Endometrium (tissue), 2 donors: ENCODE measurements at regions not wholly inside any gene's neighbourhood (a gene's known extent, or its start where the extent isn't known, plus 50 kb on each side); places are given as distances from the start of the nearest gene placed in this dataset.

Experiments
- FAIRE-seq: peaks from 2 replicates; lab custom pipeline; 2012; peaks lifted over from hg19 to GRCh38; lab: Jason Lieb, UNC
- donor health status: control.
- donor health status: control.

DNA sequence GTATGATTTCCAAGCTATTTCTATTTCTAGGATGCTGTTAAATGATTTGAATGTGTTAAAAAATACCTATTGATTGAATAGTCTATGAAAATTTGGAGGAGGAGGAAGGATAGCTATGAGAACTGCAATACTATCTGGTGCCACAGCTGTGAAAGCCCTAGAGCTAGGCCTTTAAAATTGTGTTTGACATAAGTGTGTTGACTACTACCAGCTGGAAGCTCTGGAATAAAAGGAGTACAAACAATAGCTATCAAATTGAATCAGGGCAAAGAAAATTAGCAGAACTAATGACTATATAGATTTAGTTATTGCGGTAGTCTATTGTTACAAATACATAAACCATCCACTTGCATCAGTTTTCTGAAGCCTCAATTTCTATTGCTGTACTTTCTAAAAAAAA is 124.8 kb upstream of the CNTN5 start:
- no peak for FAIRE-seq

DNA sequence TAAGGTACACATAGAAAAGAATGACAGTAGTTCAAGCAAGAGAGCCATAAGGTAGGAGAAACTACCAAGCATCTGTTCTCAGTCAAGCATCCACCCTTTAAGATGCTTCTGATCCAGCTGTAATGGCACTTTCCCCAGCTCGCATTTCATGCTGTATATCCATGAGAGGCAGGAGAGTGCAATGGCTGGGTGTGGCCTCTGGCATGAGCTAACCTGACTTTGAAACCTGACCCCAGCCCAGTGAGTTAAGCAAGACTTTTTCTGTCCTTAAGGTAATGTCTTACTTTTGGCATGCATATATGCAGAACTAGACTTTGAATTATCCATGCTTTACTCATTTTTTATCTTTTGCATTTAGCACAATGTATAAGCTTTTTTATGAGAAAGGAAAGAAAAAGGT is 79.8 kb upstream of the CNTN5 start:
- FAIRE-seq = no peak

DNA sequence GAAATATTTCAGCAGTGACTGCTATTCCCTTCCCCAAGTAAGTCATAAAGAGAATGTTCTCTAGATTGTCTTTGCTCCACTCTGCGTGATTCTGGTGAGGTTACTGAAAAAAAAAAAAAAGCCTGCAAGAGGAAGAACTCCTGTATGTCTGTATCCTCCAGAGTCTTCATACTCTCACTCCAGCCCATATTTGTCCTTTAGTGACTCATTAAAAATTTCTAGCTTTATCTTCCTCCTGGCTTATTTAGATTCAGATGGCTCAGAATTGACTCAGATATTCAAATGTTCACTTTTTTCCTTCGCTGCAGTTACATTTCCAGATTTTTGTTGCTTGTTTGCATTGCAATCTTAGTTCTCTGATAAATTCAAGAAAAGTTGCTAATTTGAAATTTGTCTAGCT is 76.3 kb upstream of the CNTN5 start:
- no peak for FAIRE-seq

DNA sequence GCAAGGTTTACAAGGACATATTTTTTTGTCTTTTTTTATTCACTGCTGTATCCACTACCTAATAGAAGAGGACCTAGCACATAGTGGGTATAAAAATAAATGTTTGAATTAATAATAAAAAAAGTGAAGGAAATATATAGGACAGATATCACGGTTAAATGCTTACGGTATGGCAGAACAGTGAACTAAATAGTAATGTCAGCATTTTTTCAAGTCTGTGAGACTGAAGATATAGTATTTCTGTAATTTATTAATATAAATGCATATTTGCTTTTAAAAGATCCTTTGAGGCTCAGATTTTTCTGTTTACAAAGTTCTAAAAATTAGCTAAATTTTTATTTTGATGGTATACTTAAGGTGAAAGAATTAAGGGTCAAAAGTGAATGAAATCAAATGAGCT is 68.6 kb upstream of the CNTN5 start:
- FAIRE-seq = no peak

DNA sequence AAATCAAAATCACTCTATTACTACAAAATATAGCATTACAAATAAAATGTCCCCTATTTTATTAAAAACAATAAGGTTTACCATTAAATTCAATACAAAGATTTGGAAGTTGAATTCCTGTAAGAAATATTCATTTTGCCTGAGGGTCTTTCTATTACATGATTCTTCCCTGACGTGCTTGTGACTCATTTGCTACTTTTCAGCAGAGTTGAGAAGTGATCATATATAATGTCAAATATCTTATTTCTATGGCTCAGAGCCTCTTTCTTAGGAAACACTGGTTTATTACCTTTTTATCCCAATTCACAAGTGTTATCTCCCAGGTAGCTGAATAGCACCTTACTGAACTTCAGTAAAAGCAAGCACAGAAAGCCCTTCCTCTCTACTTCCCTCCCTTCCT is 65.2 kb upstream of the CNTN5 start:
- no peak for FAIRE-seq

DNA sequence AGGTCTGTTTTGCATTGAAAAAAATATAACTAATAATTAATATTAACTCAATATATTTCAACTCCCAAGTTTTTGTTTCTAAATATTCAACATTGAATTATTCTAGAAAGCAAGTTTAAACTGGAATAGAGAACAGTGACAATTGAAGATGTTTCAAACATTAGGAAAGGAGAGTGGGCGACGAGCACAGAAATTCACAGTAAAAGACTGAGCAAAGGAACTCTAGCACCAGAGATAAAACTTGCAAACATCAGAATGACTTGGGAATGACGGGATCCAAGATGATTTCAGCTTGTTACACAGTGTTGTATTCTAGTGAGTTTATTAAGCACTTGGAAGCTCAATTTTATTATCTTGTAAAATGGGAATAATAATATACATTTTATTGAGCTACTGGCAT is 56.6 kb upstream of the CNTN5 start:
- no peak for FAIRE-seq

DNA sequence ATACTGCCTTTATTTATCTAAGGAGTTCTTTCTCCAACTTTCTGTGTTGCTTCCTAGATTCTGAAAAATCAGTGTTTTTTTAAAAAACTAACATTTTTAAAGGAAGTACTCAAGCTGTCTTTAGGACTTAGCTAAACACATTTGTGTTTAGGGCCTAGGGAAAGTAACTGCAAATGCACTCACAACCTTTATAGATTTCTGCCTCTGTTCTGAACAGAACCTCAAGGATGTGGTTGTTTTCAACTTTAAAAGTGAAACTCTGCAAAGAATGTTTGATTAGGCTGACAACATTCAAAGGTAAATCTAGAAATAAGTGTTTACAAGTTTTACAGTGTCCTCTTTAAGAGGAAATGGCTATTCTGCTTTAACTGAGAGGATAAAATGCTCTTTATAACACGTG is 55.4 kb upstream of the CNTN5 start:
- FAIRE-seq = no peak

DNA sequence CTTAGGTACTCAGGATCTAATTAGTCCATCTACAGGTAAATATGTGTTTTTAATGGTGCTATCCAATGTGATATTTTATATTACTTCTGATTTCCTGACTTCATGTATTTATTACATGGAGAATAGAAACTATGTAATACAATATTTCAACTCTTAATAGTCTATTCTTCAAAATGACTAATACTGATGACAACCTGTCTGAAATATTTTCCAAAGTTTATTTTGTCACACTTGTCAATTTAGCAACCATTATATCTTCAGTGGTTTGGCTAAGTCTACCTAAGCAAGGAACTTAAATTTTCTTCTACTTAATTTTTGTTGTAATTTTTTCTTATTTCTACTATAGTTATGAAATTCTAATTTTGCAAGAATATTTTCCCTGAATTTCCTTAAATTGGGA is 55.0 kb upstream of the CNTN5 start:
- no peak for FAIRE-seq

DNA sequence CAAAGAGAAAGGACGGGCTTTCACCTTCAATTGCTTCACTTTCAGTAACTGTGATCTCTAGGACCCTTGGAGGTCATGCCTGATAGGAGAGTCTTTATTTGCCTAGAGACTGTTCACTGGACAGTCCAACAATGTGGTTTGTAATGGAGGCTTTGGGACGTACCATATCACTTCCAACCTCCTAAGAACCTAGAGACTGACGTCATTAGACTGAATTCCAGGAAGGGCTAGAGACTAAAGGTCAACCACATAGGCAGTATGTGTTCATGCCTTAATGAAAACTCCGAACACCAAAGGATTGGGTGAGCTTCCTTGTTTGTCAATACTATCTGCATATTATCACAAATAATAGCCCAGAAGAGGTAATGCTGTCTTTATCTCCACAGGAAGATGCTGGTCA is 53.7 kb upstream of the CNTN5 start:
- FAIRE-seq = no peak
